Tibial artery (tissue), 4 donors: ENCODE measurements at regions not wholly inside any gene's neighbourhood (a gene's known extent, or its start where the extent isn't known, plus 50 kb on each side); places are given as distances from the start of the nearest gene placed in this dataset.

Experiments used
- DNase-seq, 2 donors: peaks; one replicate each; pipeline ENCODE4 v3.0.0-alpha.2; 2019
- H3K27ac ChIP-seq, 2 donors: fragments of 200-600 bp; sonication (generic) in 1 of 2; 1 replicate in 1 of 2; 2 replicates in 1 of 2; pipeline ENCODE4 v1.5.1; 2018 to 2019; ENCODE audit warnings: mild to moderate bottlenecking in 1 of 2
- H3K27me3 ChIP-seq, 2 donors: fragments of 200-600 bp; sonication (generic) in 1 of 2; one replicate each; pipeline versions ENCODE4 v1.5.1 to v1.6.0; 2016 to 2019
- H3K36me3 ChIP-seq, 3 donors: fragments of 200-600 bp; sonication (generic) in 2 of 3; one replicate each; pipeline ENCODE4 v1.5.1; 2016 to 2019; ENCODE audit warnings: mild to moderate bottlenecking in 2 of 3
- H3K4me1 ChIP-seq, 4 donors: fragments of 200-600 bp; sonication (generic) in 2 of 4; 1 replicate in 3 of 4; 2 replicates in 1 of 4; pipeline ENCODE4 v1.5.1; 2016 to 2019
- H3K4me3 ChIP-seq, 2 donors: fragments of 200-600 bp; sonication (generic) in 1 of 2; 1 replicate in 1 of 2; 2 replicates in 1 of 2; pipeline ENCODE4 v1.5.1; 2018 to 2019; ENCODE audit warnings: mild to moderate bottlenecking in 2 of 2
- H3K9me3 ChIP-seq, 3 donors: fragments of 200-600 bp; sonication (generic) in 1 of 3; one replicate each; pipeline ENCODE4 v1.5.1; 2016 to 2019
- intact Hi-C: fragments of 100-400 bp; cut with DNase I; formaldehyde crosslinking; loops from one replicate; pipeline ENCODE4 v1.15.0; 2023; ENCODE audit warnings: low total_unique reads
- TF ChIP-seq, protein P1 (sequence below), 2 experiments: fragments of 200-600 bp in 1 of 2; fragments of 450-650 bp in 1 of 2; IDR thresholded peaks; one replicate each; pipeline ENCODE4 v1.5.1; 2017 to 2019; ENCODE audit warnings: antibody characterized with exemption in 2 of 2, mild to moderate bottlenecking in 1 of 2, moderate library complexity in 1 of 2

DNA sequence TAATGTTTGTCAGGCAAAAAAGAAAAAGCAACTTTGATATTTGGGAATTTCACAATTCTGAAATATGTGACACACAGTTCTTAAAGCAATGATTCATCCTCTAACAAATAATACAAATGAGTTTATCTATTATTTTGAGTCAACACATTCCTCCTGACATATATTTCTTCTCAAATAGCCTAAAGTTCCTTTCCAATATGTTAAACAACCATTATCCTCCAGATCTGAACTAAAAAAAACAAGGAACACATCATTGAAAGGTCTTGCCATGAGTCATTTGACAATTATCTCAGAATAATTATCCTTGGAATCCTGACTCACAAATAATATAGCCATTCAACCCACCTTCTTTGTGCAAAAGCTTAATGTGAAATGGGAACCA, 208.7 kb upstream of the CDIN1 start:
- Histone ChIP-seq H3K36me3 (no peaks in the 10 kb centered on the region), H3K9me3 (no peaks in the 10 kb centered on the region), H3K4me3 (no peak overlapping the region), H3K27me3 (no peaks in the 10 kb centered on the region), H3K27ac (no peak overlapping the region), H3K4me1 (no peaks in the 10 kb centered on the region)
- TF ChIP-seq, protein P1, sequence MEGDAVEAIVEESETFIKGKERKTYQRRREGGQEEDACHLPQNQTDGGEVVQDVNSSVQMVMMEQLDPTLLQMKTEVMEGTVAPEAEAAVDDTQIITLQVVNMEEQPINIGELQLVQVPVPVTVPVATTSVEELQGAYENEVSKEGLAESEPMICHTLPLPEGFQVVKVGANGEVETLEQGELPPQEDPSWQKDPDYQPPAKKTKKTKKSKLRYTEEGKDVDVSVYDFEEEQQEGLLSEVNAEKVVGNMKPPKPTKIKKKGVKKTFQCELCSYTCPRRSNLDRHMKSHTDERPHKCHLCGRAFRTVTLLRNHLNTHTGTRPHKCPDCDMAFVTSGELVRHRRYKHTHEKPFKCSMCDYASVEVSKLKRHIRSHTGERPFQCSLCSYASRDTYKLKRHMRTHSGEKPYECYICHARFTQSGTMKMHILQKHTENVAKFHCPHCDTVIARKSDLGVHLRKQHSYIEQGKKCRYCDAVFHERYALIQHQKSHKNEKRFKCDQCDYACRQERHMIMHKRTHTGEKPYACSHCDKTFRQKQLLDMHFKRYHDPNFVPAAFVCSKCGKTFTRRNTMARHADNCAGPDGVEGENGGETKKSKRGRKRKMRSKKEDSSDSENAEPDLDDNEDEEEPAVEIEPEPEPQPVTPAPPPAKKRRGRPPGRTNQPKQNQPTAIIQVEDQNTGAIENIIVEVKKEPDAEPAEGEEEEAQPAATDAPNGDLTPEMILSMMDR (IDR thresholded peaks at IDR 0.05) = no peak
- DNase-seq = no peak
- intact Hi-C loops = no loop called here

DNA sequence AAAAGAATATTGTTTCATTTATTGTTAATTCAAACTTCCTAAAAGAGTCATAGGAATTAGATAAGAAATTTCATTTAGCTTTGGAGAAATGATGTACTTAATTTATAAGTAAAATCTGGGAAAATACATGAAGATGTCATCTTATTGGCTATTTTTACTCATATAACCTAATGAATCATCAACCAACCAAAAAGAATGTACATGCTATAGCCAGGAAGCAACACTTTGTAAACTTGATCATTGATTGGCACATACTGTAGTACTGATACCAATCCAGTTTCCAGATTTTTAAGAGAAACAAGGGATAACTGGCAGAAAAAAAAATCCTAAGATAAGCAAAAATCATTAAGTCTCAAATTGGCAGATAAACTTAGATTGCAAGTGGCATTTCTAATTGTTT, 207.9 kb upstream of the CDIN1 start:
- Histone ChIP-seq H3K4me1 (no peaks in the 10 kb centered on the region), H3K27ac (no peak overlapping the region), H3K9me3 (no peaks in the 10 kb centered on the region), H3K4me3 (no peak overlapping the region), H3K36me3 (no peaks in the 10 kb centered on the region), H3K27me3 (no peaks in the 10 kb centered on the region)
- TF ChIP-seq, protein P1 (IDR thresholded peaks at IDR 0.05) = no peak
- intact Hi-C loops = no loop called here
- DNase-seq = no peak

DNA sequence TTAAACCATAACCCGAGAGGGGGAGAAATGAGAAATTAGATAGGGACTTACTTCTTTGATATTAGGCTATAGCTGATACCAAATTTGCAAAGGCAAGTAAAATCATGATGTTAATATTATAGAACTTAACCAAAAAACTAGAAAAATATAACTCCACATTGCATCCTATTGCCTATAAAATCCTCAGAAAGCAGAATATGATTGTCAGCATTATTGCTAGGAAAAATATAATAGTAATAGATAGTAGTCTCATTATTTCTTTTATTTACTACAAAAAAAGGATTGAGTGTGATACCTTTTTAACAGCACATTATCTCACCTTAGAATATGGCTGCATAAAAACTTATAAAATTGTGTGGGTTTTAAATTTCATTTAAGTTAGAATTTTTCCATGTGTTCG, 206.5 kb upstream of the CDIN1 start:
- H3K4me3 ChIP-seq = no peak overlapping the region
- H3K9me3 ChIP-seq = no peaks in the 10 kb centered on the region
- TF ChIP-seq, protein P1 (IDR thresholded peaks at IDR 0.05) = no peak
- H3K27me3 ChIP-seq = no peaks in the 10 kb centered on the region
- DNase-seq = no peak
- H3K4me1 ChIP-seq = no peaks in the 10 kb centered on the region
- H3K36me3 ChIP-seq = no peaks in the 10 kb centered on the region
- H3K27ac ChIP-seq = no peak overlapping the region
- intact Hi-C loops = no loop called here

DNA sequence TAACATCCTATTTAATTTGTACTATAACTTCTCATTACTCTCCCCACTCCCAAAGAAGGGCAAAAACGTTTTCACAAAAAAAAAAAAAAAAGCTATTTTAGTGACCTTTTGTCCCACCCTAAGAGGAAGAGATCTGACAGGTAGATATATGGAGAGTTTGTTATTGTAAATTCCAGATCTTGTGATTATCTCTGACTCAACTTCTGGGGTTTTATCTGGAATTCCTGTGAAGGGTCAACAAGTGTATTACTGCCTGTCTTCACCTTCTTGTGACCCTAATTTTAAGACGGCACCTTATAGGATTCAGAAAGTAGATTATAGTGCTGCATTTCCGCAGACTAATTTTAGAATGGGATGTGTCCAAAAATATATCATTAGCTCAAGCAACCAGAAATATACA, 205.9 kb upstream of the CDIN1 start:
- TF ChIP-seq, protein P1 (IDR thresholded peaks at IDR 0.05) = no peak
- Histone ChIP-seq H3K4me1 (no peaks in the 10 kb centered on the region), H3K4me3 (no peak overlapping the region), H3K36me3 (no peaks in the 10 kb centered on the region), H3K27me3 (no peaks in the 10 kb centered on the region), H3K27ac (no peak overlapping the region), H3K9me3 (no peaks in the 10 kb centered on the region)
- intact Hi-C loops = no loop called here
- DNase-seq = no peak

DNA sequence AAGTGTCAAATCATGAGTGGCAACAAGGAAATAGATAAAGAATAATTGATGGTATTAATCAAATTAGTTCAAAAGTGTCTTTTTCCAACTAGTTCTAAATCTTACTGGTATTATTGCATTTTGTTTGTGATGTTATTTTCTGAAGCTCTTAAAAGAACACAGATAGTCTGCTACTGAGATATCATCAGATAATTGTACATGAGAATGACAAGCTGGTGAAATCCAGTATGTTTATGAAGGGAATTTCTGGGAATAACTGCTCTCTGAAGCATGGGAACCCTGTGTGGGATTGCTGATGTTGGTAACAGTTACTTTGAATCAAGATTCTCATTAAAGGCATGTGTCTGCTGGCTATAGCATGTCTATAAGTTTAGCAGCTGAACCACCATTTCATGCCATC, 190.3 kb upstream of the CDIN1 start:
- Histone ChIP-seq H3K4me1 (no peaks in the 10 kb centered on the region), H3K27me3 (no peaks in the 10 kb centered on the region), H3K27ac (no peak overlapping the region), H3K36me3 (no peaks in the 10 kb centered on the region), H3K9me3 (no peaks in the 10 kb centered on the region), H3K4me3 (no peak overlapping the region)
- TF ChIP-seq, protein P1 (IDR thresholded peaks at IDR 0.05) = no peak
- no peak for DNase-seq
- intact Hi-C loops = no loop called here

DNA sequence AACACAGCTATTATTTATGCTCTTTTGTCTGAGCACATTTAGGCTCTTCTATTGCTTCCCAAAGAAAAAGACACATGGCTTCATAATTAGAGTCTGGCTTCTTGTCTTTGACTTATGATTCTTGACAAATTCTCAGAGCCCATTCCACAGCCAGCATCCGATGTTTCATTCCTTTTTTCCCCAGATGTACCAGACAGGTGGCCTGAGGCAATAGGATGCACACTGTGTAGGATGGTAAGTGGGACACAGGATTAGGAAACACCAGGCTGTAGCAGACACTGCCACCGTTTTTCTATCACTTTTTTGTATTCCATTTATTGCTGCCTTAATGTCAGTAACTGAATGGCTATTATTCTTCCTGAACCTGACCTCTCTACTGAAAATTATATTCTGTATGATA, 188.9 kb upstream of the CDIN1 start:
- no peaks in the 10 kb centered on the region for H3K36me3 ChIP-seq
- H3K27ac ChIP-seq = no peak overlapping the region
- intact Hi-C loops = no loop called here
- H3K4me3 ChIP-seq = no peak overlapping the region
- no peak for DNase-seq
- H3K4me1 ChIP-seq = no peaks in the 10 kb centered on the region
- no peaks in the 10 kb centered on the region for H3K27me3 ChIP-seq
- TF ChIP-seq, protein P1 (IDR thresholded peaks at IDR 0.05) = no peak
- H3K9me3 ChIP-seq = no peaks in the 10 kb centered on the region
